ENCODE measurements at regions not wholly inside any gene's neighbourhood (a gene's known extent, or its start where the extent isn't known, plus 50 kb on each side); places are given as distances from the start of the nearest gene placed in this dataset.

DNA sequence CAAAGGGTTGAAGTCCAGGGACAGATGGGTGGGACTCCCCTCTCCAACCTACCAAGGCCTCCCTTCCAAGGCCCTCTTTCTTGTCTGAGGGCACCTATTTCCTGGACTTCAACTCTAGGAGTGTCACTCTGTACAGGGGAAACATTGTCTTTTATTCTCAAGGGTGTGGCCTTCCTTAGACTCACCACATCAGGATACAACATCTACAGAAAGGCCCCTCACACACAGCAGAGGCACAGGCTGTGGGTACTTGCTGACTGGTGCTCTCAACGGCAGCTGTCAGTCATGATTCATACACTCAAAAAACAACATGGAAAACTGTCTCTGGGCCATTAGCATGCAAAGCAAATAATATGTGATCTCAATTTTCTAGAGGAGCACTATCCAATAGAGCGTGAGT, 78.0 kb downstream of the RCN1 start:
- Histone ChIP-seq H3K36me3 (no peaks in the 10 kb centered on the region), H3K4me1 (no peaks in the 10 kb centered on the region), H3K9me3 (no peaks in the 10 kb centered on the region), H3K27ac (no peak overlapping the region), H3K4me3 (no peak overlapping the region), H3K27me3 (no peaks in the 10 kb centered on the region)
- TF ChIP-seq, protein P1, sequence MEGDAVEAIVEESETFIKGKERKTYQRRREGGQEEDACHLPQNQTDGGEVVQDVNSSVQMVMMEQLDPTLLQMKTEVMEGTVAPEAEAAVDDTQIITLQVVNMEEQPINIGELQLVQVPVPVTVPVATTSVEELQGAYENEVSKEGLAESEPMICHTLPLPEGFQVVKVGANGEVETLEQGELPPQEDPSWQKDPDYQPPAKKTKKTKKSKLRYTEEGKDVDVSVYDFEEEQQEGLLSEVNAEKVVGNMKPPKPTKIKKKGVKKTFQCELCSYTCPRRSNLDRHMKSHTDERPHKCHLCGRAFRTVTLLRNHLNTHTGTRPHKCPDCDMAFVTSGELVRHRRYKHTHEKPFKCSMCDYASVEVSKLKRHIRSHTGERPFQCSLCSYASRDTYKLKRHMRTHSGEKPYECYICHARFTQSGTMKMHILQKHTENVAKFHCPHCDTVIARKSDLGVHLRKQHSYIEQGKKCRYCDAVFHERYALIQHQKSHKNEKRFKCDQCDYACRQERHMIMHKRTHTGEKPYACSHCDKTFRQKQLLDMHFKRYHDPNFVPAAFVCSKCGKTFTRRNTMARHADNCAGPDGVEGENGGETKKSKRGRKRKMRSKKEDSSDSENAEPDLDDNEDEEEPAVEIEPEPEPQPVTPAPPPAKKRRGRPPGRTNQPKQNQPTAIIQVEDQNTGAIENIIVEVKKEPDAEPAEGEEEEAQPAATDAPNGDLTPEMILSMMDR (IDR thresholded peaks at IDR 0.05), result no peak
- TF ChIP-seq POLR2A (IDR thresholded peaks at IDR 0.05), result no peak
- ATAC-seq (no peak), DNase-seq (no peak)
- intact Hi-C loops (cut with DNase I), result no loop called here
- 74% methylated on average over 2 of the region's 2 CpGs for WGBS (ENCODE audit: insufficient coverage, low coverage, low lambda C conversion rate, missing lambda C conversion rate)

DNA sequence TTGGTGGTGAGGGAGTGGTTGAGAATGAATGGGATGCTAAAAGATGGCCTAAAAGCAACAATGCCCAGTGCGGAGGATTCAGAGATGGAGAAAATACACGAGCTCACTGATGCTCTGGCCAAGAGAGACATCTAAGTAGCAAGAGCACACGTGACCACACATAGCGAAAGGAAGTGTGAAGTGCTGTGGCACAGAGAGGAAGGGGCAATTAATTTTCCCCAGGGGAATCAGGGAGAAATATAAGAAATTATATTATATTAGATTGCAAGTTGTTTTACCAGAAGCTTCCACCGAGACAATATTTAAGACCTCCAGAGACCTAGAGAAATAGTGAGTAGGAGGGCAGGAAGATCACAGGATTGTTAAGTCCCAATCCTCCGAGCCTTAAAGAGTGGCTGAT, 80.6 kb downstream of the RCN1 start:
- WGBS (ENCODE audit: insufficient coverage, low coverage, low lambda C conversion rate, missing lambda C conversion rate), result 47% methylated on average over 5 of the region's 6 CpGs
- no peaks in the 10 kb centered on the region for H3K9me3 ChIP-seq
- H3K27me3 ChIP-seq, result no peaks in the 10 kb centered on the region
- no peak for TF ChIP-seq POLR2A (IDR thresholded peaks at IDR 0.05)
- TF ChIP-seq, protein P1 (IDR thresholded peaks at IDR 0.05), result no peak
- DNase-seq, result no peak
- H3K4me3 ChIP-seq, result no peak overlapping the region
- no peaks in the 10 kb centered on the region for H3K4me1 ChIP-seq
- H3K36me3 ChIP-seq, result no peaks in the 10 kb centered on the region
- intact Hi-C loops (cut with DNase I), result no loop called here
- H3K27ac ChIP-seq, result no peak overlapping the region
- ATAC-seq, result no peak

DNA sequence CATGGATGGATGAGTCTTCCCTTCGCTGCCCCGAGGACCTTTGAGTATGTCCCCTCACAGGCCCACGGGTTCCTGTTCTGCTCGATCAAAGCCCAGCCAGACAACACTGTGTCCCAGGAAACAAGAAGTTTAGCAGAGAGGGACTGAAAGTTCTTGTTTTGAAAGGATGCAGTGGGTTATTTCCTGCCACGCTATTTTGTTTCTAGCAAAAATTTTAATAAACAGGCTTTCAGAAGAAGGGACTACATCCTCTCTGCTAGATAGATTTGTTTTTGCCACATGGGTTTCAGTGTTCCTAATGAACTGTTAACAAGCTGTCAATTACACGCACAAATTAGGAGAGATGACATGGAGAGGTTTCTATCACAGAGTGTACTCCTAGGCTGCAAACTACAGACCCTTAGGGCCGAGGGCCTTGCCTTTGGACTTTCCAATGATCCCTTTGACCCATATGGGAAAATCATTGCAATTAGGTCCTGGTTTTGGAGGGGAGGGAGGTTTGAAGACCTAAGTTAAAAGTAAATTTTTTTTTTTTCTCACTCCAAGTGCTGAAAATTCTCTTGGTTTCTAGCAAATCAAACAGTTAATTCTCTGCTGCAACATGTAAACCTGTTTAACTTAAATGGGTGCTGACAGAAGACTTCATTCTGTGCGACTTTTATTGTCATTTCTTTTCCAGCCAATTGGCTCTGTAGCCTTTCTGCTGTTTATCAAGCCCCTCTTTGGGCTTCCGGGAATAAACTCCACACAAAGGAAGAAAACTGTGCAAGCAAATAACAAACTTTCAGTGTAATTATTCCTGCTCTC, 81.4 kb downstream of the RCN1 start:
- Histone ChIP-seq H3K27me3 (no peaks in the 10 kb centered on the region), H3K4me1 (no peaks in the 10 kb centered on the region), H3K4me3 (no peak overlapping the region), H3K27ac (no peak overlapping the region), H3K9me3 (no peaks in the 10 kb centered on the region), H3K36me3 (no peaks in the 10 kb centered on the region)
- no peak for TF ChIP-seq POLR2A (IDR thresholded peaks at IDR 0.05)
- TF ChIP-seq, protein P1 (IDR thresholded peaks at IDR 0.05), result no peak
- ATAC-seq (no peak), DNase-seq (no peak)
- intact Hi-C loops (cut with DNase I), result loop anchor here in 1 of 2 donors (2.0 kb wide), 1 partner anchor 119 kb away; no protein-coding TSS in a partner anchor
- WGBS (ENCODE audit: insufficient coverage, low coverage, low lambda C conversion rate, missing lambda C conversion rate), result 26% methylated on average over 9 of the region's 9 CpGs

DNA sequence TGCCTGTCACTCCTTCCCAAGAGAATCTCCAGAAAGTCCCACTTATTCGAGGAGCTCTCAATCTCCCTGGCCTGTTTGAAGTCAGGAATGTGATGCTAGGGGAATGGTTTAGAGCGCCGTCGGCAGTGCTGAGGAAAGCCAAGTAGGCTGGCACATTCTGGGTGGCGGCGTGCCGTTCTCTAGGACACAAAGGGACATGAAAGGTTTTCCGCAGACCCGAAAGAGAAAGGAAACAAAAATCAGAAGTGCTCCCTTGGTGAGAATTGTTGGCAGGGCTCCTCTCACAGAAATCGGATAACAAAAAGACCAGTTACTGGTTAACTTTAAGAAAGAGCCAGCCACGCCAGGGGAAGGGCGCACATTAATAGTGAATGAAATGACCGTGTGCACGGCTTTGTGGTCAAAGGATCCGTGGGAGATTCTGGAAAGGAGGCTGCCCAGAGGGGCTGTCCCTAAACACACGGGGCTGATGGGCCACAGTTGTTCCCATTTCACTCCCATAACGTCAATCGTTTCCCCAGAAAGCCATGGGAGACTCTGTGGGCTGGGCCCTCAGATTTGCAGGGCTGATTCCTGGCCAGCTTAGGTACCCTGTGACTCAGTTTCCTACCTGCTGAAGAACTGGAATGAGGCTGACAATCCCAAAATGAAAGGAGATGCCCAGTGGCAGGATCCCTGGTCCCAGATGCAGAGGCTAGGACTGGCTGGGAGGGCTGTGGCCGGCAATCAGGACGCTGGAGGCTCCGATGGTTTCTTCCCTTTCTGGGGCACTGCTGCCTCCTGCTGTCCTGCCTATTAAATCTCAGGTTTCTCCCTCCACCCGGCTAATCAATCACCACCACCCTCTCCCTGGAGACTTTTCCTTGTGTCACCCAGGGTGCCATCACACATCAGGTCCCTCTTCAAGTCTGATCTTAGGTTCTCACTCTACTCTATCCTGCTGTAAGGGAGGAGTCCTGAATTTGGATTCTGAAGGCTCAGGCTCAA, 82.3 kb downstream of the RCN1 start:
- peak in 2 of 3 donors; percentile 63 for DNase-seq

More for the DNA sequence above, 82.3 kb downstream of the RCN1 start:
- intact Hi-C loops (cut with DNase I), result loop anchor here in 1 of 2 donors (2.0 kb wide), 1 partner anchor 120 kb away; no protein-coding TSS in a partner anchor
- Histone ChIP-seq H3K4me3 (no peak overlapping the region), H3K27ac (no peak overlapping the region), H3K36me3 (no peaks in the 10 kb centered on the region), H3K4me1 (no peaks in the 10 kb centered on the region), H3K9me3 (no peaks in the 10 kb centered on the region), H3K27me3 (no peaks in the 10 kb centered on the region)
- no peak for TF ChIP-seq POLR2A (IDR thresholded peaks at IDR 0.05)
- TF ChIP-seq, protein P1 (IDR thresholded peaks at IDR 0.05), result peak; percentile 51 to 61 (median 54)
- WGBS (ENCODE audit: insufficient coverage, low coverage, low lambda C conversion rate, missing lambda C conversion rate), result 39% methylated on average over 19 of the region's 22 CpGs
- peak; percentile 83 to 94 (median 90) for ATAC-seq
